Astrocyte (in vitro differentiated cells and primary cell): ENCODE measurements at regions not wholly inside any gene's neighbourhood (a gene's known extent, or its start where the extent isn't known, plus 50 kb on each side); places are given as distances from the start of the nearest gene placed in this dataset.

Source experiments
- DNase-seq: peaks from one replicate; pipeline ENCODE4 v3.0.0-alpha.2; 2010; ENCODE audit warnings: low read depth
- FAIRE-seq: peaks from 2 replicates; lab custom pipeline; 2011; peaks lifted over from hg19 to GRCh38; lab: Jason Lieb, UNC
- H2AFZ ChIP-seq: 2 replicates; pipeline ENCODE4 v1.6.0; 2012; ENCODE audit warnings: low read depth, low read length, inconsistent platforms
- H3K27ac ChIP-seq: 2 replicates; pipeline ENCODE4 v1.5.1; 2011; ENCODE audit warnings: low read depth, low read length, inconsistent platforms
- H3K27me3 ChIP-seq: 2 replicates; pipeline ENCODE4 v1.6.0; 2011; ENCODE audit warnings: low read length, inconsistent platforms; ENCODE audit not compliant: insufficient read depth
- H3K36me3 ChIP-seq: 2 replicates; pipeline ENCODE4 v1.5.1; 2011; ENCODE audit warnings: low read length, inconsistent platforms; ENCODE audit not compliant: insufficient read depth
- H3K4me1 ChIP-seq: 2 replicates; pipeline ENCODE4 v1.5.1; 2011; ENCODE audit warnings: low read length, inconsistent platforms; ENCODE audit not compliant: insufficient read depth
- H3K4me2 ChIP-seq: 2 replicates; pipeline ENCODE4 v1.6.0; 2012; ENCODE audit warnings: low read length, inconsistent platforms
- H3K4me3 ChIP-seq: 2 replicates; pipeline ENCODE4 v1.5.1; 2011; ENCODE audit warnings: low read depth, mild to moderate bottlenecking, low read length, inconsistent platforms; ENCODE audit not compliant: insufficient read depth
- H3K79me2 ChIP-seq: 2 replicates; pipeline ENCODE4 v1.6.0; 2012; ENCODE audit warnings: mild to moderate bottlenecking, low read length, inconsistent platforms; ENCODE audit not compliant: insufficient read depth
- H3K9ac ChIP-seq: 2 replicates; pipeline ENCODE4 v1.6.0; 2012; ENCODE audit warnings: mild to moderate bottlenecking, low read length, inconsistent platforms
- H3K9me3 ChIP-seq: 2 replicates; pipeline ENCODE4 v1.5.1; 2012; ENCODE audit warnings: low read depth, mild to moderate bottlenecking, low read length, inconsistent platforms; ENCODE audit not compliant: insufficient read depth
- H4K20me1 ChIP-seq: 2 replicates; pipeline ENCODE4 v1.6.0; 2012; ENCODE audit warnings: low read length, inconsistent platforms; ENCODE audit not compliant: insufficient read depth
- H3K27ac Mint-ChIP-seq: one replicate; pipeline ENCODE4 v1.8.0; 2021; ENCODE audit warnings: mild to moderate bottlenecking, mixed read lengths; ENCODE audit not compliant: unreplicated experiment
- H3K27me3 Mint-ChIP-seq: one replicate; pipeline ENCODE4 v1.8.0; 2021; ENCODE audit warnings: low read depth, mixed read lengths; ENCODE audit not compliant: unreplicated experiment
- H3K36me3 Mint-ChIP-seq: one replicate; pipeline ENCODE4 v1.8.0; 2021; ENCODE audit warnings: low read depth, mixed read lengths; ENCODE audit not compliant: unreplicated experiment
- H3K4me1 Mint-ChIP-seq: one replicate; pipeline ENCODE4 v1.8.0; 2021; ENCODE audit warnings: low read depth, mixed read lengths; ENCODE audit not compliant: unreplicated experiment
- H3K4me3 Mint-ChIP-seq: one replicate; pipeline ENCODE4 v1.8.0; 2021; ENCODE audit warnings: mild to moderate bottlenecking, moderate library complexity, mixed read lengths; ENCODE audit not compliant: unreplicated experiment
- H3K9me3 Mint-ChIP-seq: one replicate; pipeline ENCODE4 v1.8.0; 2021; ENCODE audit warnings: mild to moderate bottlenecking, mixed read lengths; ENCODE audit not compliant: unreplicated experiment
- CTCF ChIP-seq: IDR thresholded peaks from 2 replicates; pipeline ENCODE4 v1.5.1; 2011; ENCODE audit warnings: low read depth, mild to moderate bottlenecking, inconsistent platforms, low read length, moderate library complexity; ENCODE audit not compliant: insufficient read depth
- EZH2 ChIP-seq: IDR thresholded peaks from 2 replicates; pipeline ENCODE4 v1.6.1; 2012; ENCODE audit warnings: mild to moderate bottlenecking, low read length, inconsistent platforms; ENCODE audit not compliant: insufficient read depth

- Histone ChIP-seq H3K4me3 (no peak overlapping the region), H3K4me2 (no peak overlapping the region), H3K9me3 (no peaks in the 10 kb centered on the region), H2AFZ (no peak overlapping the region), H3K9ac (no peak overlapping the region), H3K4me1 (no peaks in the 10 kb centered on the region), H3K79me2 (no peaks in the 10 kb centered on the region), H3K36me3 (no peaks in the 10 kb centered on the region), H4K20me1 (no peaks in the 10 kb centered on the region), H3K27me3 (no peaks in the 10 kb centered on the region), H3K27ac (no peak overlapping the region)
- no peaks in the 10 kb centered on the region for H3K9me3 Mint-ChIP-seq
- no peaks in the 10 kb centered on the region for H3K4me1 Mint-ChIP-seq
- TF ChIP-seq EZH2 (no peak), CTCF (no peak)
- FAIRE-seq (no peak), DNase-seq (no peak)
- H3K27me3 Mint-ChIP-seq = no peaks in the 10 kb centered on the region
- no peak overlapping the region for H3K27ac Mint-ChIP-seq
- no peaks in the 10 kb centered on the region for H3K36me3 Mint-ChIP-seq
- no peak overlapping the region for H3K4me3 Mint-ChIP-seq
These were observed 2047.1 kb downstream of the SUCLG1 start for GRCh38 chr2:82412021-82412420.

- H3K27ac ChIP-seq = no peak overlapping the region
- H2AFZ ChIP-seq = no peak overlapping the region
- no peak for DNase-seq
- Mint-ChIP-seq H3K4me3 (no peak overlapping the region), H3K27me3 (no peaks in the 10 kb centered on the region), H3K4me1 (no peaks in the 10 kb centered on the region), H3K27ac (no peak overlapping the region), H3K9me3 (no peaks in the 10 kb centered on the region), H3K36me3 (no peaks in the 10 kb centered on the region)
- FAIRE-seq = no peak
- H3K79me2 ChIP-seq = no peaks in the 10 kb centered on the region
- no peak overlapping the region for H3K9ac ChIP-seq
- H4K20me1 ChIP-seq = no peaks in the 10 kb centered on the region
- no peak for TF ChIP-seq CTCF
- no peak for TF ChIP-seq EZH2
- H3K4me1 ChIP-seq = no peaks in the 10 kb centered on the region
- no peaks in the 10 kb centered on the region for H3K36me3 ChIP-seq
- no peak overlapping the region for H3K4me3 ChIP-seq
- no peaks in the 10 kb centered on the region for H3K27me3 ChIP-seq
- no peak overlapping the region for H3K4me2 ChIP-seq
- H3K9me3 ChIP-seq = no peaks in the 10 kb centered on the region
These were observed 2048.0 kb downstream of the SUCLG1 start for GRCh38 chr2:82411071-82411470.

- no peaks in the 10 kb centered on the region for H3K9me3 Mint-ChIP-seq
- no peaks in the 10 kb centered on the region for H3K36me3 ChIP-seq
- no peak overlapping the region for H3K4me3 Mint-ChIP-seq
- FAIRE-seq = no peak
- H3K9ac ChIP-seq = no peak overlapping the region
- no peaks in the 10 kb centered on the region for H3K9me3 ChIP-seq
- no peak overlapping the region for H3K27ac Mint-ChIP-seq
- H3K27me3 Mint-ChIP-seq = no peaks in the 10 kb centered on the region
- no peaks in the 10 kb centered on the region for H3K27me3 ChIP-seq
- no peaks in the 10 kb centered on the region for H3K4me1 ChIP-seq
- TF ChIP-seq CTCF (no peak), EZH2 (no peak)
- H3K4me1 Mint-ChIP-seq = no peaks in the 10 kb centered on the region
- H3K36me3 Mint-ChIP-seq = no peaks in the 10 kb centered on the region
- H3K79me2 ChIP-seq = no peaks in the 10 kb centered on the region
- H3K4me2 ChIP-seq = no peak overlapping the region
- no peak overlapping the region for H3K27ac ChIP-seq
- no peaks in the 10 kb centered on the region for H4K20me1 ChIP-seq
- DNase-seq = no peak
- no peak overlapping the region for H3K4me3 ChIP-seq
- H2AFZ ChIP-seq = no peak overlapping the region
These were observed 2063.5 kb downstream of the SUCLG1 start for GRCh38 chr2:82395531-82395930.
